Ammon's horn (tissue), 1 donor: ENCODE measurements at regions not wholly inside any gene's neighbourhood (a gene's known extent, or its start where the extent isn't known, plus 50 kb on each side); places are given as distances from the start of the nearest gene placed in this dataset.
"Not testable (repeated sequence)": the region's sequence is repeated elsewhere in the genome, so short reads cannot be mapped to it uniquely, and the experiment has no call there.

Experiments used
- DNase-seq: peaks from one replicate; pipeline ENCODE4 v3.0.0-alpha.2; 2016; ENCODE audit warnings: low spot score

DNA sequence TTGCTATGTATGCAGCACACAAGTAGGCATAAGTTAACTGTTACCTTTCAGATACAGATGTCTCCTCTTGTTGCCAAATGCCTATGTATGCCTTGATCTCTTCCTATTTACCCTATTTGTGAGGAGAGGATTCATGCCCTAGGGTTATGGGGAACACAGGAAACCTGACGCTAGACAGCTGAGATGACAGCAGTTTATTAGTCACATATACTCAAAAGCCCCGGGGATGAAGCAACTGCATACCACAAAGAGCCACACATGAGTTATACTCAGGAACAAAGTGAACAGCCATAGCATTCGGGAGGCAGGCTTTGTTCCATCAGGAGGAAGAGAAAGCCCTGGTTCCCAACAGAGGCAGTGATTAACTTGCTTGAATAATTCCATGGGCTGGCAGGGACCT lies 1011.7 kb upstream of the PCDH7 start:
- no peak for DNase-seq

DNA sequence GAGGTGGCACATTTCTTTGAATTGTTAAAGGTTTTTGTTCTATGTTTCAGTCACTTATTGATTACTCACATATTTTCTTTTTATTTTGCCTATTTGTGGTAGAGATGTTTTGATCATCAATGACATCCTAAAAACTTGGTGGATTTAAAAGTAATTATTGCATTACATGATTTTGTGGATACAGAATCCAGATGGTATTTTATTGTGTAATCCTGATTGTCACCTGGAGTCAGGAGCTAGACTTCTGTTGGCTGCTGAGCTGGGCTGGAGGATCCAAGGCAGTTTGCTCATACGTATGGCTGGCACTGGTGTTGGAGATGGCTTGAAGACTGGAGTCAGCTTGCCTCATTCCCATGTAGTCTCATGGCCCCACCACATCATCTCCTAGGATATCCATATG lies 1009.6 kb upstream of the PCDH7 start:
- DNase-seq = no peak

- DNase-seq = no peak
Measured at GRCh38 chr4:29711226-29711625, 1008.9 kb upstream of the PCDH7 start.

DNA sequence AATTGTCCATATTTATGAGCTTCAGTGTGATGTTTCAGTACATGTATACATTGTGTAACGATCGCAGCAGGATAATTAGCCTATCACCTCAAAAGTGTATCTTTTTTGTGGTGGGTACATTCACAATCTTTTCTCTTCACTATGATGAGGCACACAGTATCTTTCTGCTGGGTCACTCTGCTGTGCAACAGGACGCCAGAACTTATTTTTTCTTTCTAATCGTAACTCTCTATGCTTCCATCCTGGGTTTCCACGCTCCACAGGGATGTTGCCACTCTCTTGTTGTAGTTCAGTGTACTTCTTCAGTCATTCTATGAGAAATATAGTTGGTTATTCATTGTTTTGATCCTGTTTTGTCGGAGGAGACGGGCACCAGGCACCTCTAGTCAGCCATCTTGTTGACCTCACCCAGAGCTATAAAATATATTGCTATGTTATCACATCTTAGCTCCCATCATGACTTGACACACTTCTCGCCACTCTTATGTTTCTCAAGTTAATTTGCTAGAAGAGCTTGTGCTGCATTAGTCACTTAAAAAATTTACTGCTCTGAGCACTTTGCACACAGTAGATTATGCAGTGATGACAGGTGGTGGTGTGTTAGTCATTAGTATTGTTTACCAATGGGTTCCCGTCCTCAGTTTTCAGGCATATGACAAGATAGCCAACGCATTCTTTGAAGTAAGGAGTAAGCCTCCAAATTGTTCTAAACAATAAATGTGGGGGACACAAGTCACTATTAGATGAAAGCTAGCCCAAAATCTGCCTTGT lies 1002.7 kb upstream of the PCDH7 start:
- DNase-seq = peak; percentile 14

DNA sequence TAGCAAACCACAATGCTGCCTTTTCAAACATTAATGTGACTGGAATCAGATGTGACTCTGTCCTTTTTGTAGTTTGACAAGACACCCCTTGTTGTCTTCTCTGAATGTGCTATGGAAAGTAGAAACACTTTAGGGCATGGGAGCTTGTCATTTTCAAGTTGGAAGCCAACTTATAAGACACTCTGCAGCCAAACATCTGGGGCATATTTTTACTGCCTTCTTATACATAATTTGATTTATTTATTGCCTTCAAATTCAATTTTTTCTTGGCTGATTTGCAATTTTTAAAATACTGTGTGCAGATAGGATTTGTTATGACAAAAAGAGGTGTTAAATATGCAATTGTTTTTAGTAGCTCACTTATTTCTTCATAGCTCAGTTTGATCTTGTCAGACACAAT lies 1002.0 kb upstream of the PCDH7 start:
- DNase-seq = no peak

DNA sequence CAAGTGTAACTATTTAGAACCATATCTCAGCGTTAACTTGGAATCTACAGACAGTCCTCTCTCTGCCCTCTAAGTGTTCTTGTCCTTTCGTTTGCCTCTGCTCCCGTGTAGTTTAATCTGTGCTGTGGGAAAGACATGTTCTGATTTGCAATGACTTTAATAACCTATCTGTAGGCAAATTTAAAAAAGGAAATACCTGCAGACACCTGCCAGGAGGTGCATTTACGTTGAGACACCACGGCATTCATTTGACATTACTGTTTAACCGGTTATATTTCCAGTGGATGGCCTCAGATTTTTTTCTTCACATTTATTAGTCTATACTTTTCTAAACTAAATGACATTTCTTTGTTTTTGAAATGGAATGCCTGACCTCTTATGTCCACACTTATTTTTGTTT lies 997.9 kb upstream of the PCDH7 start:
- DNase-seq = no peak

- DNase-seq = no peak
Measured at GRCh38 chr4:29726938-29727337, 993.2 kb upstream of the PCDH7 start.

DNA sequence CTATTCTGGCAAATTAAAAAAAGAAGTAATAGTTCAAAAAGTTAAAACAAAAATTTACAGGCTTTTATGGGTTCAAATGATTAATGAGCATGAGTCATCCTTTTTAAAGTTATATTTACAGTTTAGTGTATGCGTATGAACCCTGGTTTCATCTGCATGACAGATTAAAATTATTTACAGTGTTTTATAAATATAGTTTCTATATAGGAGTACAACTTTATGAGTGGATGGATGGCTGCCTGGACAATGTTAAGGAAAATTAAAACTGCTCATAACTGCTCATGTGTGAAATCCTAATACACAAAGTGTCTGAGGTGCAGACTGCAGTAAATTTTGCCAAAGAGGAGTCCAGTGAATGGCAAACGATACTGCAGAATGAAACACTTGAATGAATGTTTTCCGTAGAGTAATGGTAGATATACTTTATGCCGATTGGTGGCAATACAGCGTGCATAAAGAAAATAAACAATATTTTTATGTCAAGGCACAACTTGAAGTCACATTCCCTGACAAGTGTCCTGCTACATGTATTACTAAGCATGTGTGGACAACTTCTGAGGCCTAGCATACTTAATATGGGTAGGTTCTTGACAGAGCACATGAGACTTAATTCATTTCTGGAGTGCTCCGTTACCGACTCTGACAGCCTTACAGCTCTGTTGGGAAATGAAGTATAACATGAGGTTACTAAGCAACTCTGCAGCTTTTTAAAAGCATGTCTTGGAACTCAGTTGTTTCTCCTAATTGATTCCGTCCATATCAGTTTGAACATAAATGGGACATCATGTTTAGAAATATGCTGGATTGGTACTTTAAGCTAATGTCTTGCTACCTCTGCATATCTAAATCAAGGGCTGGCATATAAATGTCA lies 985.6 kb upstream of the PCDH7 start:
- no peak for DNase-seq

GRCh38 chr4:29756966-29757365 lies 963.2 kb upstream of the PCDH7 start:
- DNase-seq = no peak

- DNase-seq = no peak
Measured at GRCh38 chr4:29762151-29762550, 958.0 kb upstream of the PCDH7 start.

DNA sequence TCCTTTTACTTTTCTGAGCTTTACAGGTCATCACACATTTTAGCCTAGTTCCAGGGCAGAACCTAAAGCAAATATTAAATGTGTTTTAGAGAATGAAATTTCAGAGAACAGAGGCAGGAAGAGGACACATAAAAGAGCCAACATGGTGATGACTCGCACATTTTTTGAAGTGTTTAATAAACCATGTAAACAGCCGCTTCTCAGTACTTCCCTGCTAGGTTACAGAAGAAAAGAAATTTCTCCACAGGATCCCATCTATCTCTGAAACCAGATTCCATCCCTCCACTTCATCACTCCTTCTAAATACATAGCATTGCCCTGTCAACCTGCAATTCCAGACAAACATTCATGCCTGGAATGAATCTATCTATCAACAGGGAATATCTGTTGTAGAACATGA lies 949.5 kb upstream of the PCDH7 start:
- DNase-seq = no peak

GRCh38 chr4:29788123-29788522 lies 932.0 kb upstream of the PCDH7 start:
- DNase-seq = not testable (repeated sequence)

GRCh38 chr4:29805245-29805644 lies 914.9 kb upstream of the PCDH7 start:
- no peak for DNase-seq

DNA sequence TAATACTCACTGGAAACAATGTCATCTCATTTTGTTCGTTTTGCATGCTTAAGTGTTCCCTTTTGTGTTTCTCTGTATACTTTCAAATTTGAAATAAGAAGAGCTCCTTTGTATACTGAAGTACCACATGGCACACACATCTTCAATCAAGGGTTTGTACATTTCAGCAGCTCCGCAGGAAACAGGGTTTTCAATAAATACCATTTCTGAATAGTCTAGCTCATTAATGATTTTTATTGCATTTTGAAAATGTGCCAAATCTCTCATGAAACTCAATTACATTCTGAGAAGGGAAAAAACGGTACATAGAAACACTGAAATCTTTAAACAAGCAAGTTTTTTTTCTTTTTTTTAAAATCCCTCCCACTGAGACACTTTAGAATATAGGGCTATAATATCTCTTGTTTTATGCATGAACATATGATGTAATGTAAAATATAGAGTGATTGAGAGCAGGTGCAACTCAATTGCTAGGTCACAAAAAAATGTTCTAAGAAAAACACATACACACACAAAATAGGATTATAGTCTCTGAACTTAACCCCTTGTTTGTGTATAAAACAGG lies 914.2 kb upstream of the PCDH7 start:
- DNase-seq = no peak

GRCh38 chr4:29817961-29818360 lies 902.2 kb upstream of the PCDH7 start:
- DNase-seq = no peak

DNA sequence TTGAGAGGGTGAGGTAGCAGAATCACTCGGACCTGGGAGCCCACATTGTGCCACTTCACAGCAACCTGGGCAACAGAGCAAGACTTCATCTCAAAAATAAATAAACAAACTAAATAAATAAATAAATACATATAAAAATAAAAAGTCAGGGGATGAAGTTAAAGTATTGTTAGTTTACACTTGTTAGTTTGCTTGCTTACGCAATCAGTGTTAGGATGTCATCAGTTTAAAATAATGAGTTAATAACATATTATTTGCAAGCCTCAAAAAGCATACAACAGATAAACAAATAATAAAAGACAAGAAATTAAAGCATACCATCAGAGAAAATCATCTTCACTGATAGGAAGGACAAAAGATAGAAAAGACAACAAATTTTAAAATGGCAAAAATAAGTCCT lies 891.1 kb upstream of the PCDH7 start:
- DNase-seq = no peak

DNA sequence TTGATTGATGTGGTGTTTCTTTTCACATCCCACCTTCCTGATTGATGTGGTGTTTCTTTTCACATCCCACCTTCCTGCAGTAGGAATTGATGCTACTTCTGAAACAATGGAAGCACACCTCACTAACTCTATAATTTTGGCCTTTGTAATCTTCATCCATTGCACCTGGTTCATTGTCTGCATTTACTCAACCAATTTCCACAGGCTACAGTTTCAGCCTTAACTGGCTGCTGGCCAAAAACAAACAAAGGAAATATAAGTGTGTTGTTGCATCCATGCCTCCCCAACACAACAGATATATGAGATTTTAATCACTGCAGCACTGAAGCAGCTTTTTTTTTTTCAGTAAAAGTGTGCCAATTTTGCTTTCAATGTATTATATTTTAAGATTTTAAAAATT lies 867.6 kb upstream of the PCDH7 start:
- DNase-seq = no peak

DNA sequence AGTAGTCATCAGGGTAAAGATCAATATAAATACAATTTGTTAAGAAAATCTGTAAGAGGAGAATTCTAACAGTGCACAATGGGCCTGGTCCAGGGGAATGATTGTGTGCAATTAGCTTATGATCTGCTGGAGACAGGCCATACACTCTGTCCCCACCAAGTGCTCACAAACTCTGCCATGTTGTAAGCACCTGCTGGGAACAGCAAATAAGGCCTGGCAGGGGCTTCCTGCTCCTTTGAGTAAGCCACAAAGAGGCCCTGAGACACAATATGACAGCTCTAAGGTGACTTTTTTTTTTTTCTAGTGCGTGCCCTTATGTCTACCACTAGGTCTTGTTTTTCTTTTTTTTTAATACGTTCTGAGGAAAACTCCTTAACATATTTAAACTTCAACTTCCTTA lies 866.3 kb upstream of the PCDH7 start:
- DNase-seq = no peak

DNA sequence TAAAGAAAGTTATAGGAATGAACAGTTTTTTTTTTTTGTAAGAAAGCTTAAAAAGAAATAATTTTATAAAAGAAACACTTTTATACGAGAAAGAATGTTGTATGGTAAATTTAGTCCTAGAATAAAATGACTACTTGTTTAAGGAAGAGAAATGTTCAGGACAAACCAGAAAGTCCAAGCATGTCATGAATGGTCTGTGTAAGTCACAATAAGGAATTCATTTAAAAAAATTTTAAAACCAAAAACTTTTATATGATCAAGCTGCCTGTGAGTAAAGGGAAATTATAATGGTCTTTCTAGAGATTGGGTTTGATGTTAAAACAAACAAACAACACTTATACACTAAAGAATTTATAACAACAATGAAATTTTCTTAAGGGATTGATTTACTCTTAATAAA lies 858.9 kb upstream of the PCDH7 start:
- DNase-seq = no peak

GRCh38 chr4:29867412-29867811 lies 852.8 kb upstream of the PCDH7 start:
- DNase-seq = no peak

- no peak for DNase-seq
Measured at GRCh38 chr4:29900336-29900735, 819.8 kb upstream of the PCDH7 start.

- no peak for DNase-seq
Measured at GRCh38 chr4:29908276-29908675, 811.9 kb upstream of the PCDH7 start.

DNA sequence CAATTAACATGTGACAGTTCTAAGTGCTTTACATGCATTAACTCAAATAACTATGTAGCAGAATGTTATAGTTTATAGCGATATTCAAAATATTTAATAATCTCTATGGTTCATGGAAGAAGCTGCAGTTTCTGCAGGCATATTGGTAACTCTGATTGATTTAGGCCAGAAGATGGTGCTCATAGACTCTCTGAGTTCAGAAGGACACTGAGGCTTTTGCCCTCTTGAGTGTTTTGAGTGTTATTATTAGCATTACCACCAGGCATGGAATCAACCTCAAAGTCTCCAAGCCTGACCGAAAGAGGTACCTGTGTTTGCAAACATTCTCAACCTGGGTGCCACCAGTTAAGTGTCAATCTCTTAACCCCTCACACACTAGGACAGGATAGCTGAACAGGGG lies 792.3 kb upstream of the PCDH7 start:
- DNase-seq = no peak
